ENCODE measurements at regions not wholly inside any gene's neighbourhood (a gene's known extent, or its start where the extent isn't known, plus 50 kb on each side); places are given as distances from the start of the nearest gene placed in this dataset.

DNA sequence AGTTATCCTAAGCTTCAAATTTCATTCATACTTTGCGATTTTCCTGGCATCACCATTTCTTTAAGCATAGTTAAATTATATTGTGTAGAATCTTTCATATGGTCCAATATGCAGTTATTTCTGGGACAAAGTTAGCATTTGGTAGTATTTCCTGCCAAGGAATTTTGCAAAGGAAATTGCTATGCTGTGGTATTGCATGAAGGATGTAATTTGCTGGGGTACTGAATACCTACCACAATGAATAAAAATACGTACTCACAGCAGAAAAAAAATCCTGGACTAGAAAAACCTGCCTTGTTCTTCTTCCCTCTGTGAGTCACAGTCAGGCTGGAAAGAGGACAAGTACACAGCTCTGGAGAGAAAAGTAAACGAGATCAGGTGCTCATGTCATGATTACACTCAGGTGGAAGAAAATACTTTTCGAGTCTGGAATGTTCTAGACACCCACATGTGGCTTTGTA, 241.2 kb downstream of the PTBP2 start:
- H3K4me1 Mint-ChIP-seq, result peaks cover 6 to 7% of the 10 kb centered on the region in 2 experiments
- Histone ChIP-seq H3K56ac (ENCODE audit: insufficient read length, low read depth, low read length) (no peak overlapping the region), H2BK20ac (ENCODE audit: low read depth, low read length, poor library complexity, severe bottlenecking) (no peak overlapping the region), H3K27me3 (ENCODE audit: insufficient read depth, low read length) (no peaks in the 10 kb centered on the region), H3K9ac (ENCODE audit: extremely low read depth, insufficient read length, low read length) (no peak overlapping the region), H3K27ac (ENCODE audit: insufficient read length, low read depth, low read length) (no peak overlapping the region), H2BK12ac (ENCODE audit: insufficient read length, low read depth, low read length) (no peak overlapping the region), H3K4ac (ENCODE audit: low read depth, low read length) (no peak overlapping the region), H3K18ac (ENCODE audit: insufficient read length, low read depth, low read length) (no peak overlapping the region), H2BK5ac (ENCODE audit: insufficient read length, low read length) (no peak overlapping the region), H3T11ph (ENCODE audit: low read length) (no peak overlapping the region), H3K4me2 (ENCODE audit: insufficient read depth, insufficient read length, low read length) (no peak overlapping the region), H3K9me3 (ENCODE audit: control insufficient read depth, low read depth, low read length) (no peaks in the 10 kb centered on the region), H2BK15ac (ENCODE audit: low read depth, low read length) (no peak overlapping the region), H3K4me1 (ENCODE audit: insufficient read depth, low read length) (0 out of 2 replicates have a peak, but pooled peaks cover 2% of the 10 kb centered on the region), H4K91ac (ENCODE audit: insufficient read length, low read depth, low read length) (no peak overlapping the region), H3K79me1 (ENCODE audit: insufficient read depth, low read depth, low read length, poor library complexity, severe bottlenecking) (no peaks in the 10 kb centered on the region), H2BK120ac (ENCODE audit: low read depth, low read length, poor library complexity, severe bottlenecking) (no peak overlapping the region), H3K14ac (ENCODE audit: insufficient read depth, low read length) (no peak overlapping the region), H2AFZ (ENCODE audit: low read length) (no peak overlapping the region), H3K79me2 (ENCODE audit: insufficient read depth, low read length) (no peaks in the 10 kb centered on the region), H3K23ac (ENCODE audit: insufficient read length, low read depth, low read length) (no peak overlapping the region), H3K23me2 (ENCODE audit: insufficient read length, low read depth, low read length, poor library complexity, severe bottlenecking) (no peaks in the 10 kb centered on the region), H4K20me1 (ENCODE audit: control insufficient read depth, insufficient read depth, insufficient read length) (no peaks in the 10 kb centered on the region), H4K5ac (ENCODE audit: insufficient read length, low read depth, low read length) (no peak overlapping the region), H2AK5ac (ENCODE audit: insufficient read length, low read length) (no peak overlapping the region), H4K8ac (replicated peaks; ENCODE audit: insufficient read length, low read depth, low read length) (no peak overlapping the region)
- DNase-seq, result no peak
- TF ChIP-seq, protein P1, sequence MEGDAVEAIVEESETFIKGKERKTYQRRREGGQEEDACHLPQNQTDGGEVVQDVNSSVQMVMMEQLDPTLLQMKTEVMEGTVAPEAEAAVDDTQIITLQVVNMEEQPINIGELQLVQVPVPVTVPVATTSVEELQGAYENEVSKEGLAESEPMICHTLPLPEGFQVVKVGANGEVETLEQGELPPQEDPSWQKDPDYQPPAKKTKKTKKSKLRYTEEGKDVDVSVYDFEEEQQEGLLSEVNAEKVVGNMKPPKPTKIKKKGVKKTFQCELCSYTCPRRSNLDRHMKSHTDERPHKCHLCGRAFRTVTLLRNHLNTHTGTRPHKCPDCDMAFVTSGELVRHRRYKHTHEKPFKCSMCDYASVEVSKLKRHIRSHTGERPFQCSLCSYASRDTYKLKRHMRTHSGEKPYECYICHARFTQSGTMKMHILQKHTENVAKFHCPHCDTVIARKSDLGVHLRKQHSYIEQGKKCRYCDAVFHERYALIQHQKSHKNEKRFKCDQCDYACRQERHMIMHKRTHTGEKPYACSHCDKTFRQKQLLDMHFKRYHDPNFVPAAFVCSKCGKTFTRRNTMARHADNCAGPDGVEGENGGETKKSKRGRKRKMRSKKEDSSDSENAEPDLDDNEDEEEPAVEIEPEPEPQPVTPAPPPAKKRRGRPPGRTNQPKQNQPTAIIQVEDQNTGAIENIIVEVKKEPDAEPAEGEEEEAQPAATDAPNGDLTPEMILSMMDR (conservative IDR thresholded peaks at IDR 0.05), result no peak
- H3K36me3 Mint-ChIP-seq (ENCODE audit: insufficient read depth in 1 of 3, low read depth in 3 of 3), result no peaks in the 10 kb centered on the region
- no peaks in the 10 kb centered on the region for H3K9me3 Mint-ChIP-seq
- no peak overlapping the region for H3K4me3 Mint-ChIP-seq
- no CpG with 5 or more reads among the region's 4 CpGs for WGBS (ENCODE audit: extremely low coverage, insufficient read length, low lambda C conversion rate)
- H3K27ac Mint-ChIP-seq, result no peak overlapping the region
- no peaks in the 10 kb centered on the region for H3K27me3 Mint-ChIP-seq (ENCODE audit: low read depth)

Data from H9 (cell line).